Endothelial cell of hepatic sinusoid (primary cell): ENCODE measurements at regions not wholly inside any gene's neighbourhood (a gene's known extent, or its start where the extent isn't known, plus 50 kb on each side); places are given as distances from the start of the nearest gene placed in this dataset.
"Not testable (repeated sequence)": the region's sequence is repeated elsewhere in the genome, so short reads cannot be mapped to it uniquely, and the experiment has no call there.

Source experiments
- in situ Hi-C: cut with HindIII; loops from 2 replicates; pipeline ENCODE4 v1.10.0; 2017; ENCODE audit warnings: low sequenced_read_pairs

DNA sequence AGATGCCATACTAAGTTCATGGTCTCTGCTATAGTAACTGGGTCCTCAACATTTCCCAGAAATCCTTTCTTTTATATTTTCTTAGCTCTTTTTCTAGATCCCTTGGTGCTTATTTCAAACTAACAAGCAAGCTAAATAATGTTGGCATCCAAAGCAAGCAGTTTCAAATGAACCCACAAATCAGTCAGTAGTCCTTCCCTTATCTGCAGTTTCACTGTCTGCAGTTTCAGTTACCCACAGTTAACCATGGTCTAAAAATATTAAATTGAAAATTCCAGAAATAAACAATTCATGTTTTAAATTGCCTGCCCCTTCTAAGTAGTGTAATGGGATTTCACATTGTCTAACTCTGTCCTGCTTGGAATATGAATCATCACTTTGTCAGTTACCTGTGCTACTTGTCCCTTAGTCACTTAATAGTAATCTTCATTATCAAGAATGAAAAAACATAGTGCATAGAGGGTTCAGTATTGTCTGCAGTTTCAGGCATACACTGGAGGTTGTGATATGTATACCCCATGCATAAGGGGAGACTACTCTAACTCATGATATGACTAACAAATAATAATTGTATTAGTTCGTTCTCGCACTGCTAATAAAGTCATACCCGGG lies 633.7 kb downstream of the MECOM start:
- in situ Hi-C loops, result no loop called here

DNA sequence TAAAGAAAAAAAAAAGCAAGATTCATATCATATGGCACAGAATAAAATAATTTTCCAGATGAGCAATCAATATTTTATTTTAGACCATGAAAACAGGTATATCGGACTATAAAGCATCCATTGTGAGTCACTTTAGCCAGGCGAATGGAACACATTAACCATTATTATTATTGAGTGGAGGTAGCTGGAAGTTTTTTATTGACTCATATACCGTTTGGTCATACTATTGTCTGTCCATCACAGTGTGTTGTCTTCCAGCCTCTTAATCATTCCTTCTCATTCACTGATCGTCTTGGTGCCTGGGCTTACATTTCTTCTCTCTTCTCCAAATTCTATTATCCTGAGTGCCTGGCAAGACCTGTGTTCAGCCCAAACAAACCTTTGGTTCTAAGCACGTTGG lies 634.8 kb downstream of the MECOM start:
- in situ Hi-C loops, result no loop called here

DNA sequence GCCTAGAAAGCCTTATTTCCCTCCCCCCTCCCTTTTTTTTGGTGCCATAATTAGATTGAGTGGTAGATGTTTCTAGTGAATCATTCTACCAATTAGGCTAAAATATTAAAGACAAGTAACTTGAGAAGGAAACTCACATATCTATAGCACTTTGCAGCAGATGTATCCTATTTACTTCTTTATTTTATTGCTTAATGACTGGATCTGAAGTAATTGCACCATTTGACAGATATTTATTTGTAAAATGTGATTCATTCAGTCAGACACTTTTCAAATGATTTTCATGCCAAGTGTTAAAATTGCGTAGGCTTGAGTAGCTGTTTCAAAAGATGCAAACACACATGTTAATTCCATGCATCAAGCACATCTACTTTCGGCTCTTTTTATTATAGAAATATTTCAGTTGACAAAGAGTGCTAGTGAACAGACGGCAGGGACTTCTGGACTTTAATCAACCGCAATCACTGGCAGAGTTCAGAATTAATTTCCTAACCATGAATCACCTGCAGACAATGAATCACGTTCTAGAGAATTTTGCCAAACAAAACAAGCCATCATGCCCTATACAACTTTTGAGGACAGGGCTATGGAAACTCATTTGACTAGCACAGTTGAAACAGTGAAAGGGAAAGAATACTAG lies 636.8 kb downstream of the MECOM start:
- in situ Hi-C loops, result no loop called here

DNA sequence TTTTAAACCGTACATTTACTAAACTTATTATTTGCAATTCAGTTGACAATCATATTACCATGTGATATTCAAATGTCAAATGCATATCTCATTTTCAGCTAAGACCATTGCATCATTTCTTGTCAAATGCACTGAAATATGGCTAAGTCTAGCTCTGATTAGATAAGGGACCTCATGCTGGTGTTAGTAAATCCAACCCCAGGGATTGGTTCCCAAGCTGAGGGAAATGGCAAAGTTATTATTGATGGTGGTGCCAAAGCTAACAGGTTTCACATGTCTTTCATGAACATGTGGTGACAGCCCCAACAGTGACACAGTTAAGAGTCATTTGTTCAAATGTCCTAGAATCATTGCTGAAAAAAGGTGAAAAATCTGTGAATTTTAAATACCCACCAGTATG lies 641.1 kb downstream of the MECOM start:
- in situ Hi-C loops, result no loop called here

DNA sequence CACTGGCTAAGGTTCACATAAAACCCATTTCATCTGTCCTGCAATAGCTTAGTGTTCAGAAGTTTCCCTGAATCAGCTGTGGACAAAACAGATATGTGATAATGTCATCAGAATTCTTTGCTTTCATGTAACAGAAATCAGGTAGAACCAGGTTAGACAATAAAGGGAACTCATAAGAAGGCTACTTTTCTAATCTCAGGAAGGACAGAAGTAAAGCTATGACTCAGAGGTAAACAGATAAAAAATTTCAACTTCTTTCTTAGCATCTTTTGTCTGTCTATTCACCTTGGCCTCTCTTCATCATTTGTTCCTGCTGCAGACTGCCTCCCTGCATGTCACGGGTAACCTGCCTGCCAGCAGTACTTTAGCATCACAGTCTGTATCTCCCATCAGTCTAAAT lies 643.1 kb downstream of the MECOM start:
- in situ Hi-C loops, result no loop called here

DNA sequence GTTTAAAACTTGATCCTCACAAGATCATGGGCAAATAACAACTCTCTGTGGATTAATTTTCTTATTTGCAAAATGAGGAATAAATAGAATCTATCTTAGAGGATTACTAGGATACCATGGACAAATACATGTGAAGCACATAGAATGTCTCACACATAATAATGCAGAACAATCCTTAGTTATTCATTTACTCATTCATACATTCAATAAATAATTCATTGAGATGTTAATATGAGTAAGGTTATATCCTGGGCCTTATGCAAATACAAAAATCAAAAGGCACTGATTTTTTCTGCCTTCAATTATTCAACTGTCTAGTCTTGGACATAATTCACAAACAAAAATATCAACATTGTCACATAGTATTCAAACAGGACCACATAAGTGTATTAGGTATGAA lies 654.1 kb downstream of the MECOM start:
- in situ Hi-C loops, result no loop called here

DNA sequence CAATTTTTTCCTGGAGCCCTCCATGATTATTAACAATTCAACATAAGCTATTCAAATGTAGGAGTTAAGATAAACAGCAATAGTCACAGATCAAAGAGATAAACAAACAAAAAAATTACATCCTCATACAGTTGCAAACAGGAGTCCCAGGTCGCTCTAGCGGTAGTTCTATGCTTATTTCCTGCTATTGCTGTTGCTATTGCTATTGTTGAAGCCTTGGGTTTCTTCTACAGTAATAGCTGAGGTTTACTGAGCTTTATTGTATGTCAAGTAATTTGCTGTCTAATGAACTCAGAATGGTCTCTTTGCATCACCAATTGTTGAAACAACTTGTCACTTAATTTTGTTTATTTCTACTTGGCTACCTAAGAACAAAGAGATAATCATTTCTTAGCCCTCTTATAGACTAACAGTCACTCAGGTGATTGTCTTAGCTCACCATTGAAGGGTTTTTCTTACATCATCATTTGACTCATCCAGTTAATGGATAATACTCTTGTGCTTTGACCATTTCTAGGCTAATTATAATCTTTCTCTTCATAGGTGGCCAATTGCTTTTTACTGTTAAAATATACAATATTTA lies 654.6 kb downstream of the MECOM start:
- in situ Hi-C loops, result no loop called here

DNA sequence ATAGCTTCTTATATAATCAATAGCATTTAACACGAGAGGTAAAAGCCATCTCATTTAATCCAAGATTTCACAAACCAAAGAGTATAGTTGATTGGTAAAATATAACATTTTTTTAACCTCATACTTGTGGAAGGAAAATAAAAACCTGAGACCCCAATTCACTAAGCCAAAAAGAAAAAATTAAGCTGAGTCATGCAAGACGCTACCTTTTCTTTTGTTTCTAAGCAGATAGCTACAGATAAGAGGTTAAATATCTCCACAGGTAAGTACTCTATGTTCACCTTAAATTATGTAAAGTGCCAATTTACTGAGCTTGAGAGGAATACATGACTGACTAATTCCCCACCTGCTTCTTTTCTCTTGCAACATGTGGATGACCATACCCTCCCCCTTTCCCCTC lies 656.4 kb downstream of the MECOM start:
- in situ Hi-C loops, result no loop called here

DNA sequence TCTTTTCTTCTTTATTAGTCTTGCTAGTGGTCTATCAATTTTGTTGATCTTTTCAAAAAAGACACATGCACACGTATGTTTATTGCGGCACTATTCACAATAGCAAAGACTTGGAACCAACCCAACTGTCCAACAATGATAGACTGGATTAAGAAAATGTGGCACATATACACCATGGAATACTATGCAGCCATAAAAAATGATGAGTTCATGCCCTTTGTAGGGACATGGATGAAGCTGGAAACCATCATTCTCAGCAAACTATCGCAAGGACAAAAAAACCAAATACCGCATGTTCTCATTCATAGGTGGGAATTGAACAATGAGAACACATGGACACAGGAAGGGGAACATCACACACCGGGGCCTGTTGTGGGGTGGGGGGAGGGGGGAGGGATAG lies 657.1 kb downstream of the MECOM start:
- in situ Hi-C loops, result not testable (repeated sequence)

DNA sequence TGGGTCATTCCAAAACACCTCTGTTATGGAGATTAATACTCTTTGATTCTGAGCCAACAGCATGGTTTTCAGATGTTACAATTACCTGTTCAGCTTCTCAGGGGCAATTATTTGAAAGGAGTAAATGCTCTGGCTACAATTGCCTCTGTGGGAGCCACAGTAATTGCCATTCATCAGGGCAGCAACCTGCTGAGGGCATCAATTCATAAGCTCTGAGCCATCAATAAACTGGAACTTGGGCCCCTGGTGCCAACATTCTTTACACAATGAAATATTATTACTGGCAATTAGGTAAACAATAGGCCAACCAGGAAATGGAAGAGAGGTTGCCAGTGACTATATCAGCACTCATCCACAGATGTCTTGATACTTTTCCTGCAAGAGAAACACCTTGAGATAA lies 660.8 kb downstream of the MECOM start:
- in situ Hi-C loops, result no loop called here

DNA sequence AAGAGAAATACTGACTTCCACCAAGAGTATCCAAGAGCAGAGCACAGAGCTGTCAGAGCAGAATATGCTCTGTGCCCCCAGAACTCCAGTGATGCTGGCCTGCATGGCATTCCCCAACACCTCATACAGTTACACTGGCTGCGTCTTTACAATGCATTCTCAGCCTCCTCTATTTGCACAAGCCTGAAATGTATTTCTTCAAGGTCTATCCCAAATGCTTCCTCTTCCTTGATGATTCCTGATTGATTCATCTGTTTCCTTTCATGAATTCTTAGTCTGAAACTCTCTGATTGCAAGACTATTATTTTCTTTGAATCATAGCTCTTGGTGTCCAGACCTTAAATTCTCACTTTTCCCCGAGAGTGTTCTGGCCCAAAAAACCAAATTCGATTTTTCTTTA lies 664.7 kb downstream of the MECOM start:
- in situ Hi-C loops, result no loop called here

DNA sequence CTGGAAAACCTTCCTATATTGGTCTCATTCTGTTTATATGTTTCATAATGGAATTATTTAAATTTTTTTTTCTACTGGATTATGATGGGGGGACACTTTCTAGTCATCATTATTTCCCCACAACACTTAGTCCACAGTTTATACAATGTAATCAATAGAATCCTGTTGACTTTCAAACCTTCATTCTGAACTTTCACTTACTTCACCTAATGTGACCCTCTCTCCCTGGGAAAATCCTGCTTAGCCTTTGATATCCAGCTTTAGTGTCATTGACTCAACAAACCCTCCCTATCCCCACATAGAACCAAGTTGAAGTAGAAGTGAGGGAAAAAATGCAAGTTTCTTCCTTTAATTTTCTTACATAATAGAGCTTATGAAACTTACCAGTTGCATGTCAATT lies 666.0 kb downstream of the MECOM start:
- in situ Hi-C loops, result no loop called here

DNA sequence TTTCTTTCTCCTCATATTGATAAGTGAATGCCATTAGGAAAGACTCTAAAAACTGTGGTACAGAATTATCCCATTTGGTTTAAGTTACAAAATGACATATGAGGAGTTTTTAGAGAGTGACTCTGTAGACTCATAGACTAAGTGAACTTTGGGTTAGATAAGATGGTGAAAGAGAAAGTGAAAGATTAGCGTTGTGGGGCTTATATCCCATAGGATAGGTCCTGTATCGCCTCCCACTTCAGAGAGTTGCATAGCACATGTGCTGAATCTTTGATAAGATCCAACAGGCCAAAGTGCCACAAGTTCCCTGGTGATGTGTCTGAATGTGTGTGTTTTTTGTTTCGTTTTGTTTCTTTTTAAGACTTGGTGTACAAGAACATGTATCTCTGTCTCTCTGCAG lies 666.9 kb downstream of the MECOM start:
- in situ Hi-C loops, result no loop called here

DNA sequence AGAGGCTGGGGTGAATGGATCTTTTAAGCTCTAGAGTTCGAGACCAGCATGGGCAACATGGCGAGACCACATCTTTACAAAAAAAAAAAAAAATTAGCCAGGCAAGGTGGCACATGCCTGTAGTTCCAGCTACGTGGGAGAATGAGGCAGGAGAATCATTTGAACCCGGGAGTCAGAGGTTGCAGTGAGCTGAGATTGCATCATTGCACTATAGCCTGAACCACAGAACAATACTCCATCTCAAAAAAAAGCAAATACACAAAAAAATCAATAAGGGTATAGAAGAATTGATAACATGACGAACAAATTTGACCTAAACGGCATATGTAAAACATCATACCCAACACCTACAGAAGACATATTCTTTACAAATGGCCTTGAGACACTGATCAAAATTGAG lies 668.4 kb downstream of the MECOM start:
- in situ Hi-C loops, result no loop called here

DNA sequence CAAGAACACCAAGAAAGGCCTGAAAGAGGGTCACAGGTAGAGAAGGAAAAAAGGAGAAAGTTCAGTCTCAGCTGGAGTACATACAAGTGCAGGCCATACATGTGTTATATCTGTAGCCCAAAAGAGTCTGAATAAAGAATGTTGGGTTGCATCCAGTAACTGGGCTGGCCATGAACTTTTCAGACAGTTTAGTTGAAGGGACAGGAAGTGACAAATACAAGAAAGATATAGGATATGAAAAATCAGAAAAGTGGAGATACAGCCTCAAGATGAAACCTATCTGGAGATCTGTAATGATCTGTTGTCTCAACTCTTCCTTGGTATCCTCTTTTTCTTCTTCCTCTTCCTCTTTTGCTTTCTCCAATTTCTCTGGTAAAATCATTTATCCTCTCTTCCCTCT lies 671.7 kb downstream of the MECOM start:
- in situ Hi-C loops, result no loop called here

DNA sequence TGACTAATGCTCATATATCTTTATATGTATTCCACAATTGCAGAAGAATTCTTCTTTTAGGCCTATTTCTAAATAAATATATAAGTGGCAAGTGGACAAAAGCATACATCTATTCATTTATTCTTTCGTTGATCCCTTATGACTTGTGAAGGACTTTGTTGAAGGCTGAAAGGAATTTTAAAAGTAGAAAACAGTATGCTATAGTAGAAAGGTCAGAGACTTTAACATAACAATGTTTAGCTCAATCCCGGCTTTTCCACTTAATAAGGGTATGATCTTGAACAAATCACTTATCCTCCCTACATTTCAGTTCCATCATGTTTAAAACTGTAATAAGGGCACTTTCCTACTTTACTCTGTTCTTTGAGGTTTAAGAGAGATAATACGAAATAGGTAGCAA lies 672.9 kb downstream of the MECOM start:
- in situ Hi-C loops, result no loop called here

DNA sequence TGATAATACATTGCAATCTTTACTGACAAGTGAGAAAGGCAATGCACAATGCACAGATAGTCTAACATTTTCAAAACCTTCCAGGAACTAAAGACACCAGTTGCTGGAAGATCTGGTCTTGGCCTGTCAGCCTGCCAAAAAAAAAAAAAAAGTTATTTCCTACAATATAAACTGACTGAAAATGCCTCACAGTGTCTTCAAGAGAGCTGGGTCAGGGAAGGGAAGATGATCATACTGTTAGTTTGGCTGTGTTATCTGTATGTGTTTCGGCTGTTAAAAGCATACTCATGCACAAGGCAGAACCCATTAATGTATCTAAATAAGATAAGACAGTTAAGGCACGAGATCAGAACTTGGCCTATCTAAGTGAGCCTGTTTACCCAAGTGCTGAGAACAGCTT lies 673.4 kb downstream of the MECOM start:
- in situ Hi-C loops, result no loop called here

DNA sequence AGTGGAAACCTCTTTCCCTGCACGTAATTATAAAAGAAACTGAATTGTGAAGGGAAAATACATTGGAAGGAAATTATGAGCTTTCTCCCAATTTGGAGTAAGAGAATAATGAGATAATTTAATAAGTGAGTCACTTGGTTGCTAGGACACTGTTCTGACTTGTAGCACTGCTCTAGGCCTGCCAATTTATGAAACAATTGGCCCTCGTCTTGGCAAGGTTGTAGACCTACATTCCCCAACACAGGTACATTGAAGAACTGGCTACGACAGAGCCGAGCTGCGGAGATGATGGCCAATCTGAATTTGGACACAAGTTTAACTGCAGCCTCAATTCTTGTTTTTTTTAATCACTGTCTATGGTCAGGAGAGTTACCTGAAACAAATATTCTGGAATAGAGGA lies 674.1 kb downstream of the MECOM start:
- in situ Hi-C loops, result no loop called here

DNA sequence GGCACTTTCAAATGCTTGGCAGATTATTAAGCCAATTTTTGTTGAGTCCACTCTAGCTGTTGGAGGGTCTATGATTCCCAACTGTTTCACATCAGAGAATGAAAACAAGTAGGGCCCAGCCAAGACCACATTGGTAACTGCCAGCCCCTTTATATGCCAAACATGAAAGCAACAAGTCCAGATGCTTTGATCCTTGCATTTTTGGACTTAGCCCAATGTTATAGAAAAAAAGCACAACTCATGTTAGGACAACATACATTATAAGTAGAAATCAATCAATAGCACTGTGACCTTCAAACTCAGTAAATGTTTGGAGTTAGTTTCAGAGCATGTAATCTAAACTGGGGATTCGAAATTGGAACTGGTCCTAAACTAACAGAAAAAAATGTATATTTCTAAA lies 674.7 kb downstream of the MECOM start:
- in situ Hi-C loops, result no loop called here

DNA sequence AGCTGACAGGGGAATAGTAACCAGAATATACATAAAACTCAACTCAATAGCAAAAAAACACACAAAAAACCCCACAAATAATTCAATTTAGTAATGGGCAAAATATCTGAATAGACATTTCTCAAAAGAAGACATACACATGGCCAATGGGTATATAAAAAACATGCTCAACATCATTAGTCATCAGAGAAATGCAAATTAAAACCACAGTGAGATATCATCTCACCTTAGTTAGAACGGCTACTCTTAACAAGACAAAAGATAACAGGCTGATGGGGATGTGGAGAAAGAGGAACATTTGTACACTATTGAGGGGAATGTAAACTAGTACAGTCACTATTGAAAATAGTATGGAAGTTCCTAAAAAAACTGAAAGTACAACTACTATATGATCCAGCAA lies 678.6 kb downstream of the MECOM start:
- in situ Hi-C loops, result no loop called here

DNA sequence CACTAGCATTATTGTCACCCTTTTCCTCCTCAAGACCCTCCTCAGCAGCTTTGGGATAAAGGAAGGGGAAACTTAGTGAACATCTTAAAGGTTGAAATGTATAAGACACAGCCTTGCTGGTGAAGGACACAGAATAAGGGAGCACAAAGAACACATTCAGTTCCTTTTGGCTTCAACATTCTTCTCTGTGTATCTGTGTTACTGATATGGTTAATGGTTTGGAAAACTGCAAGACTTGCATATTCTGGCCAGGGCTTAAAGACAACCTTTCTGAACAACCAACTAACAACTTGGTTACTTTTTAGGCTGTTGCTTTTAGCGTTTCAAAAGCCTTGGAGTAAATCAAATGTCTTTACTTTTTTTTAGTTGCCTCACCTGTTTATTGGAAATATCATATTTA lies 680.5 kb downstream of the MECOM start:
- in situ Hi-C loops, result no loop called here

DNA sequence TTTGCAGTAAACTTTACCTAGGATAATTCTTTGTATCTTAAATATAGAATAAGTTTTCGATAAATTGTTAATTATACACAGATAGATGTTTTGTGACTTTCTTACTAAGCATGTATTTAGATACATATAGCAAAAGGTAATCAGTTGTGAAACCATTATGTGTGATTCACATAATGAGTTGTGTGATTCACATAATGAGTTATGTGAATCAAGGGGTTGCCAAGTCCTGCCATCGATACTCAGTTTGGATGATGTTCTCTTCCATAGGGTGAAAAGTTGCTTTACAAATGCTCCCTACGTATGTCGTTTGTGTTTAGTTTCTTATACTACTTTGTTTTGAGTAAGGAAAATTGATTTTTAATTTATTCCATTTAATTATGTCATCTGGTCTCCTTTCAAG lies 682.1 kb downstream of the MECOM start:
- in situ Hi-C loops, result no loop called here
